ENCODE measurements at regions not wholly inside any gene's neighbourhood (a gene's known extent, or its start where the extent isn't known, plus 50 kb on each side); places are given as distances from the start of the nearest gene placed in this dataset.
"Not testable (repeated sequence)": the region's sequence is repeated elsewhere in the genome, so short reads cannot be mapped to it uniquely, and the experiment has no call there.

- intact Hi-C loops (cut with micrococcal nuclease): no loop called here
Measured at GRCh38 chr13:63299866-63300394, 1884.3 kb upstream of the PCDH20 start.

GRCh38 chr13:63297163-63297562, 1881.5 kb upstream of the PCDH20 start:
- intact Hi-C loops (cut with micrococcal nuclease): no loop called here

- intact Hi-C loops (cut with micrococcal nuclease): no loop called here
Measured at GRCh38 chr13:63291701-63292100, 1876.1 kb upstream of the PCDH20 start.

- intact Hi-C loops (cut with micrococcal nuclease): no loop called here
Measured at GRCh38 chr13:63288576-63288975, 1872.9 kb upstream of the PCDH20 start.

- intact Hi-C loops (cut with micrococcal nuclease): no loop called here
Measured at GRCh38 chr13:63287926-63288325, 1872.3 kb upstream of the PCDH20 start.

GRCh38 chr13:63285426-63285825, 1869.8 kb upstream of the PCDH20 start:
- intact Hi-C loops (cut with micrococcal nuclease): no loop called here

- intact Hi-C loops (cut with micrococcal nuclease): no loop called here
Measured at GRCh38 chr13:63279136-63279535, 1863.5 kb upstream of the PCDH20 start.

GRCh38 chr13:63274772-63275171, 1859.1 kb upstream of the PCDH20 start:
- intact Hi-C loops (cut with micrococcal nuclease): no loop called here

- intact Hi-C loops (cut with micrococcal nuclease): no loop called here
Measured at GRCh38 chr13:63249411-63250187, 1834.0 kb upstream of the PCDH20 start.

- intact Hi-C loops (cut with micrococcal nuclease): not testable (repeated sequence)
Measured at GRCh38 chr13:63236667-63237396, 1821.2 kb upstream of the PCDH20 start.

- intact Hi-C loops (cut with micrococcal nuclease): not testable (repeated sequence)
Measured at GRCh38 chr13:63218596-63218995, 1802.9 kb upstream of the PCDH20 start.

- intact Hi-C loops (cut with micrococcal nuclease): no loop called here
Measured at GRCh38 chr13:63209330-63210017, 1793.8 kb upstream of the PCDH20 start.

GRCh38 chr13:63208826-63209225, 1793.2 kb upstream of the PCDH20 start:
- intact Hi-C loops (cut with micrococcal nuclease): no loop called here

GRCh38 chr13:63206461-63206860, 1790.8 kb upstream of the PCDH20 start:
- intact Hi-C loops (cut with micrococcal nuclease): no loop called here

- intact Hi-C loops (cut with micrococcal nuclease): no loop called here
Measured at GRCh38 chr13:63201493-63201892, 1785.8 kb upstream of the PCDH20 start.

- intact Hi-C loops (cut with micrococcal nuclease): no loop called here
Measured at GRCh38 chr13:63199508-63199907, 1783.9 kb upstream of the PCDH20 start.

- intact Hi-C loops (cut with micrococcal nuclease): no loop called here
Measured at GRCh38 chr13:63198071-63198470, 1782.4 kb upstream of the PCDH20 start.

- intact Hi-C loops (cut with micrococcal nuclease): no loop called here
Measured at GRCh38 chr13:63195726-63196125, 1780.1 kb upstream of the PCDH20 start.

GRCh38 chr13:63190742-63191141, 1775.1 kb upstream of the PCDH20 start:
- intact Hi-C loops (cut with micrococcal nuclease): no loop called here

- intact Hi-C loops (cut with micrococcal nuclease): no loop called here
Measured at GRCh38 chr13:63190219-63190618, 1774.6 kb upstream of the PCDH20 start.

- intact Hi-C loops (cut with micrococcal nuclease): no loop called here
Measured at GRCh38 chr13:63189712-63190111, 1774.1 kb upstream of the PCDH20 start.

- intact Hi-C loops (cut with micrococcal nuclease): no loop called here
Measured at GRCh38 chr13:63184693-63185092, 1769.0 kb upstream of the PCDH20 start.

All from T-helper 1 cell treated with Interleukin-12 subunit alpha and Interleukin-12 subunit beta and Interleukin-4 antibody, amounts not matched to agents 30 ng/mL and 1 ng/mL, for 36 hours (primary cell).